KMS-11 (cell line): ENCODE measurements at regions not wholly inside any gene's neighbourhood (a gene's known extent, or its start where the extent isn't known, plus 50 kb on each side); places are given as distances from the start of the nearest gene placed in this dataset.

Experiments used
- H2AFZ ChIP-seq: fragments of 200-600 bp; sonication (generic); 2 replicates; pipeline ENCODE4 v1.6.1; 2016; ENCODE audit warnings: antibody characterized with exemption, mixed run types, low read depth
- H3K27ac ChIP-seq: fragments of 200-600 bp; sonication (generic); 2 replicates; pipeline ENCODE4 v1.6.1; 2016; ENCODE audit warnings: mild to moderate bottlenecking, mixed run types
- H3K27me3 ChIP-seq: fragments of 200-600 bp; sonication (generic); 2 replicates; pipeline ENCODE4 v1.6.1; 2017; ENCODE audit warnings: mild to moderate bottlenecking, low read depth, mixed run types, moderate library complexity; ENCODE audit not compliant: insufficient read depth
- H3K36me3 ChIP-seq: fragments of 200-600 bp; sonication (generic); 2 replicates; pipeline ENCODE4 v1.6.1; 2017; ENCODE audit warnings: mild to moderate bottlenecking, mixed run types; ENCODE audit not compliant: insufficient read depth
- H3K4me1 ChIP-seq: fragments of 200-600 bp; sonication (generic); 2 replicates; pipeline ENCODE4 v1.6.1; 2016; ENCODE audit warnings: mild to moderate bottlenecking, low read depth, mixed run types; ENCODE audit not compliant: poor library complexity, severe bottlenecking
- H3K4me2 ChIP-seq: fragments of 200-600 bp; sonication (generic); 2 replicates; pipeline ENCODE4 v1.7.0; 2016; ENCODE audit warnings: mild to moderate bottlenecking, mixed run types
- H3K4me3 ChIP-seq: fragments of 200-600 bp; sonication (generic); IDR thresholded peaks from 2 replicates; pipeline ENCODE4 v1.6.1; 2017; ENCODE audit warnings: low read depth, low read length, mixed read lengths; ENCODE audit not compliant: insufficient read depth
- H3K79me2 ChIP-seq: fragments of 200-600 bp; sonication (generic); 2 replicates; pipeline ENCODE4 v1.6.1; 2016; ENCODE audit warnings: low read depth, mixed run types; ENCODE audit not compliant: insufficient read depth
- H3K9ac ChIP-seq: fragments of 200-600 bp; sonication (generic); 2 replicates; pipeline ENCODE4 v1.6.1; 2016; ENCODE audit warnings: mild to moderate bottlenecking, mixed run types
- H4K20me1 ChIP-seq: fragments of 200-600 bp; sonication (generic); 2 replicates; pipeline ENCODE4 v1.6.1; 2016; ENCODE audit warnings: mild to moderate bottlenecking, mixed run types; ENCODE audit not compliant: insufficient read depth
- CTCF ChIP-seq: fragments of 200-600 bp; sonication (generic); conservative IDR thresholded peaks from 2 replicates; pipeline ENCODE4 v1.6.1; 2017; ENCODE audit warnings: low read depth, mild to moderate bottlenecking, antibody characterized with exemption, low read length, moderate library complexity, mixed read lengths

GRCh38 chr1:193309936-193310475 is 123.6 kb upstream of the B3GALT2 start:
- no peak for TF ChIP-seq CTCF
- H3K4me2 ChIP-seq: no peak overlapping the region

GRCh38 chr1:193308438-193308837 is 122.0 kb upstream of the B3GALT2 start:
- no peak overlapping the region for H3K9ac ChIP-seq

More at GRCh38 chr1:193309936-193310475, 123.6 kb upstream of the B3GALT2 start:
- no peaks in the 10 kb centered on the region for H4K20me1 ChIP-seq
- H3K36me3 ChIP-seq: no peaks in the 10 kb centered on the region
- no peaks in the 10 kb centered on the region for H3K27me3 ChIP-seq
- no peak overlapping the region for H3K9ac ChIP-seq
- no peak overlapping the region for H3K4me3 ChIP-seq
- H3K4me1 ChIP-seq: peaks cover 15% of the 10 kb centered on the region
- no peak overlapping the region for H3K27ac ChIP-seq
- H3K79me2 ChIP-seq: no peaks in the 10 kb centered on the region
- no peak overlapping the region for H2AFZ ChIP-seq

GRCh38 chr1:193306430-193306829 is 120.0 kb upstream of the B3GALT2 start:
- H3K4me3 ChIP-seq: no peak overlapping the region
- no peak overlapping the region for H3K9ac ChIP-seq
- H3K79me2 ChIP-seq: no peaks in the 10 kb centered on the region
- no peak overlapping the region for H2AFZ ChIP-seq
- no peak overlapping the region for H3K4me2 ChIP-seq
- H4K20me1 ChIP-seq: no peaks in the 10 kb centered on the region
- no peak overlapping the region for H3K27ac ChIP-seq
- TF ChIP-seq CTCF: no peak
- H3K27me3 ChIP-seq: no peaks in the 10 kb centered on the region
- H3K36me3 ChIP-seq: no peaks in the 10 kb centered on the region
- H3K4me1 ChIP-seq: peaks cover 36% of the 10 kb centered on the region

More at GRCh38 chr1:193308438-193308837, 122.0 kb upstream of the B3GALT2 start:
- Histone ChIP-seq H3K27me3 (no peaks in the 10 kb centered on the region), H4K20me1 (no peaks in the 10 kb centered on the region), H3K36me3 (no peaks in the 10 kb centered on the region), H3K4me1 (peaks cover 27% of the 10 kb centered on the region), H2AFZ (no peak overlapping the region), H3K4me3 (no peak overlapping the region), H3K79me2 (no peaks in the 10 kb centered on the region), H3K27ac (no peak overlapping the region), H3K4me2 (no peak overlapping the region)
- no peak for TF ChIP-seq CTCF
